ENCODE measurements at regions not wholly inside any gene's neighbourhood (a gene's known extent, or its start where the extent isn't known, plus 50 kb on each side); places are given as distances from the start of the nearest gene placed in this dataset.
"Not testable (repeated sequence)": the region's sequence is repeated elsewhere in the genome, so short reads cannot be mapped to it uniquely, and the experiment has no call there.

GRCh38 chr2:877747-878146 is 72.9 kb upstream of the SNTG2 start:
- no peak for DNase-seq

- no peak for DNase-seq
These were observed 74.7 kb upstream of the SNTG2 start for GRCh38 chr2:875687-876615.

GRCh38 chr2:873651-874580 is 76.7 kb upstream of the SNTG2 start:
- DNase-seq: no peak

GRCh38 chr2:873027-873426 is 77.6 kb upstream of the SNTG2 start:
- no peak for DNase-seq

GRCh38 chr2:871926-872680 is 78.5 kb upstream of the SNTG2 start:
- DNase-seq: no peak

- no peak for DNase-seq
These were observed 79.4 kb upstream of the SNTG2 start for GRCh38 chr2:871175-871727.

- DNase-seq: no peak
These were observed 80.2 kb upstream of the SNTG2 start for GRCh38 chr2:870426-870825.

- DNase-seq: no peak
These were observed 80.8 kb upstream of the SNTG2 start for GRCh38 chr2:869894-870293.

- DNase-seq: no peak
These were observed 81.2 kb upstream of the SNTG2 start for GRCh38 chr2:869357-869871.

GRCh38 chr2:868857-869256 is 81.8 kb upstream of the SNTG2 start:
- not testable (repeated sequence) for DNase-seq

- no peak for DNase-seq
These were observed 83.4 kb upstream of the SNTG2 start for GRCh38 chr2:867296-867695.

- DNase-seq: no peak
These were observed 83.8 kb upstream of the SNTG2 start for GRCh38 chr2:866887-867286.

GRCh38 chr2:866009-866680 is 84.5 kb upstream of the SNTG2 start:
- no peak for DNase-seq

- no peak for DNase-seq
These were observed 86.0 kb upstream of the SNTG2 start for GRCh38 chr2:864501-865106.

- no peak for DNase-seq
These were observed 86.8 kb upstream of the SNTG2 start for GRCh38 chr2:863732-864450.

GRCh38 chr2:862731-863466 is 87.8 kb upstream of the SNTG2 start:
- DNase-seq: no peak

GRCh38 chr2:862355-862687 is 88.3 kb upstream of the SNTG2 start:
- DNase-seq: no peak

GRCh38 chr2:861655-862354 is 88.8 kb upstream of the SNTG2 start:
- no peak for DNase-seq
